K562 (cell line): ENCODE measurements at regions not wholly inside any gene's neighbourhood (a gene's known extent, or its start where the extent isn't known, plus 50 kb on each side); places are given as distances from the start of the nearest gene placed in this dataset.

ENCODE experiments used
- ATAC-seq: fragments of 200-7000 bp; cut with Tn5 transposase; 3 replicates; pipeline ENCODE4 v1.9.1; 2020; ENCODE audit warnings: moderate library complexity
- BruUV-seq: library from RNA; stranded (reverse); fragments of 400-500 nt; replicated peaks from 2 replicates; lab custom pipeline; 2021; lab: Mats Ljungman, UMichigan
- CTCF ChIA-PET: fragments of 300-600 bp; formaldehyde crosslinking; extraction: SDS; loops from one replicate; lab custom pipeline; 2021; ENCODE audit warnings: low intra/inter-chr PET ratio; lab: Yijun Ruan, JAX
- POLR2A ChIA-PET: fragments of 300-600, 350-650 bp; sonication (Branson Sonifier 250); formaldehyde crosslinking; extraction: SDS; loops from one replicate; lab custom pipeline; 2021; ENCODE audit warnings: antibody characterized with exemption, inconsistent platforms; lab: Yijun Ruan, JAX
- DNase-seq, 4 experiments: peaks; one replicate each; pipeline versions ENCODE4 v3.0.0 to v3.0.0-alpha.2; 2011 to 2018; ENCODE audit warnings: low spot score in 3 of 4, mixed read lengths in 3 of 4; ENCODE audit errors: extremely low read depth in 1 of 4
- FAIRE-seq: peaks from 2 replicates; lab custom pipeline; 2011; peaks lifted over from hg19 to GRCh38; lab: Jason Lieb, UNC
- H2AFZ ChIP-seq: 2 replicates; pipeline ENCODE4 v1.6.0; 2011; ENCODE audit warnings: low read depth, low read length, control low read depth, inconsistent platforms
- H3K27ac ChIP-seq: fragments of 200-600 bp; 3 replicates; pipeline ENCODE4 v1.8.0; 2011; ENCODE audit warnings: low read depth, mild to moderate bottlenecking, control low read depth, inconsistent platforms, low read length, moderate library complexity, mixed read lengths; ENCODE audit errors: extremely low read depth
- H3K27me3 ChIP-seq, 2 experiments: fragments of 300-600 bp in 1 of 2; 2 replicates in 1 of 2; 3 replicates in 1 of 2; pipeline versions ENCODE4 v1.6.0 to v1.8.0; 2011; ENCODE audit warnings: inconsistent platforms in 2 of 2, low read length in 2 of 2, mild to moderate bottlenecking in 1 of 2, mixed read lengths in 1 of 2, moderate library complexity in 1 of 2; ENCODE audit not compliant: control insufficient read depth in 2 of 2, insufficient read depth in 2 of 2
- H3K36me3 ChIP-seq: fragments of 300-600 bp; 3 replicates; pipeline ENCODE4 v1.8.0; 2011; ENCODE audit warnings: mild to moderate bottlenecking, low read length, inconsistent platforms; ENCODE audit not compliant: control insufficient read depth, insufficient read depth
- H3K4me1 ChIP-seq, 2 experiments: fragments of 200-600 bp in 1 of 2; replicated peaks in 1 of 2; 2 replicates in 1 of 2; 3 replicates in 1 of 2; pipeline versions ENCODE4 v1.5.1 to v1.8.0; 2011; ENCODE audit warnings: inconsistent platforms in 2 of 2, low read length in 2 of 2, mild to moderate bottlenecking in 1 of 2, mixed read lengths in 1 of 2, moderate library complexity in 1 of 2; ENCODE audit not compliant: control insufficient read depth in 2 of 2, insufficient read depth in 2 of 2
- H3K4me2 ChIP-seq: 2 replicates; pipeline ENCODE4 v1.6.1; 2011; ENCODE audit warnings: low read length, control low read depth, inconsistent platforms, mixed read lengths; ENCODE audit not compliant: insufficient read depth
- H3K4me3 ChIP-seq: fragments of 200-600 bp; sonication (generic), shearing (Covaris generic); 2 replicates; pipeline ENCODE4 v1.5.1; 2016; ENCODE audit warnings: control low read depth, inconsistent platforms
- H3K79me2 ChIP-seq: fragments of 200-600 bp; 3 replicates; pipeline ENCODE4 v1.8.0; 2011; ENCODE audit warnings: low read length, inconsistent platforms; ENCODE audit not compliant: control insufficient read depth, insufficient read depth
- H3K9ac ChIP-seq, 2 experiments: 2 replicates each; pipeline versions ENCODE4 v1.6.0 to v1.6.1; 2011; ENCODE audit warnings: low read depth in 2 of 2, low read length in 2 of 2, control low read depth in 1 of 2, inconsistent platforms in 1 of 2, mild to moderate bottlenecking in 1 of 2, mixed read lengths in 1 of 2; ENCODE audit not compliant: insufficient read depth in 1 of 2
- H3K9me1 ChIP-seq: one replicate; pipeline ENCODE4 v1.6.0; 2011; ENCODE audit warnings: inconsistent platforms, mild to moderate bottlenecking, low read length, moderate library complexity; ENCODE audit not compliant: control insufficient read depth, insufficient read depth
- H3K9me3 ChIP-seq: replicated peaks from 2 replicates; pipeline ENCODE4 v1.5.1; 2011; ENCODE audit warnings: low read depth, low read length, inconsistent platforms; ENCODE audit not compliant: control insufficient read depth, insufficient read depth
- H4K20me1 ChIP-seq: replicated peaks from 2 replicates; pipeline ENCODE4 v1.6.1; 2011; ENCODE audit warnings: low read length, inconsistent platforms, mixed read lengths; ENCODE audit not compliant: control insufficient read depth, insufficient read depth
- FOXA1 ChIP-seq: fragments of 450-650 bp; IDR thresholded peaks from 2 replicates; pipeline ENCODE4 v1.6.1; 2016; ENCODE audit warnings: mild to moderate bottlenecking, borderline replicate concordance
- HNRNPLL ChIP-seq: fragments of 200-400 bp; formaldehyde crosslinking; IDR thresholded peaks from 2 replicates; pipeline ENCODE4 v1.6.1; 2017; ENCODE audit warnings: low read length, low read depth, mild to moderate bottlenecking; ENCODE audit not compliant: poor library complexity, severe bottlenecking
- MCM3 ChIP-seq: fragments of 450-650 bp; IDR thresholded peaks from 2 replicates; pipeline ENCODE4 v1.6.1; 2016
- MTA2 ChIP-seq: fragments of 450-650 bp; IDR thresholded peaks from 2 replicates; pipeline ENCODE4 v1.6.1; 2016; ENCODE audit warnings: low read depth
- MYC ChIP-seq, 2 experiments: fragments of 250-450 bp in 1 of 2; sonication (Bioruptor Pico) in 1 of 2; IDR thresholded peaks; 2 replicates each; pipeline versions ENCODE4 v1.5.1 to v1.6.1; 2012 to 2021; ENCODE audit warnings: low read depth in 2 of 2, borderline replicate concordance in 1 of 2, improper control_type of control experiment in 1 of 2, low read length in 1 of 2, mild to moderate bottlenecking in 1 of 2, moderate library complexity in 1 of 2
- POLR2A ChIP-seq: fragments of 450-650 bp; conservative IDR thresholded peaks from 2 replicates; pipeline ENCODE4 v1.6.1; 2016
- RFX1 ChIP-seq: fragments of 450-650 bp; IDR thresholded peaks from 2 replicates; pipeline ENCODE4 v1.6.1; 2016; ENCODE audit warnings: mild to moderate bottlenecking, moderate library complexity
- SIN3B ChIP-seq: fragments of 450-650 bp; IDR thresholded peaks from 2 replicates; pipeline ENCODE4 v1.6.1; 2017; ENCODE audit warnings: low read depth, mild to moderate bottlenecking, moderate library complexity
- ZNF76 ChIP-seq: fragments of 250-450 bp; sonication (Bioruptor Pico); IDR thresholded peaks from 2 replicates; pipeline ENCODE4 v1.4.0; 2020; ENCODE audit warnings: mild to moderate bottlenecking, moderate library complexity, borderline replicate concordance
- WGBS: fragments of 100-300 bp; shearing (Covaris generic); methylation state at CpG from one replicate; pipeline ENCODE4 v1.1.6; 2016; ENCODE audit warnings: low coverage, mixed read lengths; ENCODE audit not compliant: insufficient coverage; ENCODE audit errors: missing lambda C conversion rate; 5-methylcytosine and 5-hydroxymethylcytosine counted together
- in situ Hi-C: fragments of 300-500 bp; cut with MboI; formaldehyde crosslinking; loops from 4 replicates; pipeline ENCODE4 v1.15.0; 2018; ENCODE audit warnings: inconsistent platforms, mixed read lengths
- intact Hi-C: fragments of 100-400 bp; cut with micrococcal nuclease; formaldehyde crosslinking; loops from 2 replicates; pipeline ENCODE4 v1.14.2; 2022
- TF ChIP-seq, protein P1 (sequence below): sonication (generic); IDR thresholded peaks from 2 replicates; pipeline ENCODE4 v1.6.1; 2016
- TF ChIP-seq, protein P2 (sequence below): sonication (generic); formaldehyde crosslinking; IDR thresholded peaks from 2 replicates; pipeline ENCODE4 v1.5.0; 2020; ENCODE audit warnings: missing genetic modification reagents
- TF ChIP-seq, protein P3 (sequence below): fragments of 150-350 bp; IDR thresholded peaks from 2 replicates; pipeline ENCODE4 v1.6.1; 2014; ENCODE audit warnings: low read depth, mild to moderate bottlenecking, low read length, borderline replicate concordance

DNA sequence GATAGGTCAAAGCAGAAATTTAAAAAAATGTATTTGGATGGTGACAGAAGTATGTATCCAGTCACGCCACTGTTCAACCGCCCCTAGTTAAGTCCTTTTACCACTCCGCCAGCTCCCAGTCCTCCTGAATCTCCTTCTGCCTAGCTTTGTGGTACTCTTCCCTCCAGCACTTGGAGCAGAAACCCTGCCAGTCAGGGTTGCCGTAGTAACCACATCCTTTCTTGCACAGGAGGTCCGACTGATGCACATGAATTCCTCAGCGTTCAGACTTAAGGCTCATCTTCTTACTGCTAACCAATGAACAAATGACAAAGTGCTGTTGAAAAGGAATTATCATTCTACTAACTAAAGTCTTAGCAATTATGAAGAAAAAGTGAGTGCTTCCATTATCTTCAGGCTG is 175.3 kb upstream of the KCTD7 start:
- ChIA-PET CTCF (no interaction called here), POLR2A (no interaction called here)
- no peak for ATAC-seq
- in situ Hi-C loops = no loop called here
- Histone ChIP-seq H3K4me3 (no peak overlapping the region), H3K4me2 (no peak overlapping the region), H4K20me1 (no peaks in the 10 kb centered on the region), H2AFZ (no peak overlapping the region), H3K36me3 (peaks cover 13% of the 10 kb centered on the region; the same call in 2 of the 3 replicates), H3K4me1 (no peaks in the 10 kb centered on the region), H3K9ac (no peak overlapping the region), H3K9me3 (no peaks in the 10 kb centered on the region), H3K27me3 (no peaks in the 10 kb centered on the region), H3K9me1 (no peaks in the 10 kb centered on the region), H3K27ac (no peak overlapping the region), H3K79me2 (no peaks in the 10 kb centered on the region)
- BruUV-seq = no TSS peak
- no peak for TF ChIP-seq HNRNPLL
- TF ChIP-seq MTA2 = no peak
- peak; percentile 70 for TF ChIP-seq RFX1
- no peak for TF ChIP-seq FOXA1
- no peak for TF ChIP-seq ZNF76 (CRISPR knock-in tag)
- no peak for TF ChIP-seq SIN3B
- DNase-seq = no peak
- intact Hi-C loops = no loop called here
- FAIRE-seq = no peak
- WGBS = 87% methylated on average over 6 of the region's 6 CpGs

DNA sequence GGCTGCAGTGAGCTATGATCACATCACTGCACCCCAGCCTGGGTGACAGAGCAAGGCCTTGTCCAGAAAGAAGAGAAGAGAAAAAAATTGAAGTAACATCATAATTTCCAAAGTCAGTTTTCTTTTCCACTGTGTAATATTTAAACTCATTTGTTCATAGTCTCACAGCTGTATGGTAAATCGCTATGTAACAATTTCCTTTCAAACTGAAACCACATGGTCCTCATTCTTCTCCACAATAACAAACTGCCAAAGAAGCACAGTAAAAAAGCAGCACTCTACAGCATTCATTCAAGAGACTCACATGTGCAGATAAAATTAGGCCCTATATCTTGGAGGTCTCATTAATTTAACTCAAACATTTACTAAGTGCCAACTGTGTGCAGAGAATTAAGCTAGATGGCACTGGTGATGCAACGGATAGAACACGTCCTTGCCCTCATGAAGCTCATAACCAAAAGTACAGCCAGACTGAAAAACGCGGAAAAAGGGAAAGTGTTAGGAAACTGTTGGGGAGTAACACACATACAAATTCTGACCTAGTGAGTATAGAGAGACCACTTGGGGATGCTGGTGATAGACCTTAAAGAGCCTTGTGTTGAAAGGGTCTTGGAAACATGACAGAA is 174.0 kb upstream of the KCTD7 start:
- Histone ChIP-seq H3K27me3 (no peaks in the 10 kb centered on the region), H3K27ac (no peak overlapping the region), H3K4me1 (peaks cover 2 to 8% of the 10 kb centered on the region in 2 experiments; a peak in 4 of 5 replicates), H3K4me3 (no peak overlapping the region), H3K79me2 (no peaks in the 10 kb centered on the region), H3K9me3 (no peaks in the 10 kb centered on the region), H3K9ac (no peak overlapping the region), H3K4me2 (no peak overlapping the region), H3K9me1 (no peaks in the 10 kb centered on the region), H4K20me1 (no peaks in the 10 kb centered on the region), H3K36me3 (peaks cover 3% of the 10 kb centered on the region; the same call in 2 of the 3 replicates), H2AFZ (no peak overlapping the region)
- FAIRE-seq (no peak), ATAC-seq (no peak), DNase-seq (no peak)
- intact Hi-C loops (no loop called here), in situ Hi-C loops (no loop called here)
- POLR2A ChIA-PET = no interaction called here
- WGBS = 73% methylated on average over 5 of the region's 5 CpGs
- no TSS peak for BruUV-seq
- CTCF ChIA-PET = no interaction called here
- TF ChIP-seq, protein P1, sequence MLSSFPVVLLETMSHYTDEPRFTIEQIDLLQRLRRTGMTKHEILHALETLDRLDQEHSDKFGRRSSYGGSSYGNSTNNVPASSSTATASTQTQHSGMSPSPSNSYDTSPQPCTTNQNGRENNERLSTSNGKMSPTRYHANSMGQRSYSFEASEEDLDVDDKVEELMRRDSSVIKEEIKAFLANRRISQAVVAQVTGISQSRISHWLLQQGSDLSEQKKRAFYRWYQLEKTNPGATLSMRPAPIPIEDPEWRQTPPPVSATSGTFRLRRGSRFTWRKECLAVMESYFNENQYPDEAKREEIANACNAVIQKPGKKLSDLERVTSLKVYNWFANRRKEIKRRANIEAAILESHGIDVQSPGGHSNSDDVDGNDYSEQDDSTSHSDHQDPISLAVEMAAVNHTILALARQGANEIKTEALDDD = no peak
- TF ChIP-seq, protein P2, sequence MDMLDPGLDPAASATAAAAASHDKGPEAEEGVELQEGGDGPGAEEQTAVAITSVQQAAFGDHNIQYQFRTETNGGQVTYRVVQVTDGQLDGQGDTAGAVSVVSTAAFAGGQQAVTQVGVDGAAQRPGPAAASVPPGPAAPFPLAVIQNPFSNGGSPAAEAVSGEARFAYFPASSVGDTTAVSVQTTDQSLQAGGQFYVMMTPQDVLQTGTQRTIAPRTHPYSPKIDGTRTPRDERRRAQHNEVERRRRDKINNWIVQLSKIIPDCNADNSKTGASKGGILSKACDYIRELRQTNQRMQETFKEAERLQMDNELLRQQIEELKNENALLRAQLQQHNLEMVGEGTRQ = no peak
- TF ChIP-seq POLR2A = no peak
- TF ChIP-seq MYC (IDR thresholded peaks at IDR 0.05; ENCODE audit: low read depth, low read length) = no peak
- no peak for TF ChIP-seq MYC (CRISPR knock-in tag; IDR thresholded peaks at IDR 0.05; ENCODE audit: borderline replicate concordance, low read depth)
- TF ChIP-seq MCM3 = no peak
- TF ChIP-seq, protein P3, sequence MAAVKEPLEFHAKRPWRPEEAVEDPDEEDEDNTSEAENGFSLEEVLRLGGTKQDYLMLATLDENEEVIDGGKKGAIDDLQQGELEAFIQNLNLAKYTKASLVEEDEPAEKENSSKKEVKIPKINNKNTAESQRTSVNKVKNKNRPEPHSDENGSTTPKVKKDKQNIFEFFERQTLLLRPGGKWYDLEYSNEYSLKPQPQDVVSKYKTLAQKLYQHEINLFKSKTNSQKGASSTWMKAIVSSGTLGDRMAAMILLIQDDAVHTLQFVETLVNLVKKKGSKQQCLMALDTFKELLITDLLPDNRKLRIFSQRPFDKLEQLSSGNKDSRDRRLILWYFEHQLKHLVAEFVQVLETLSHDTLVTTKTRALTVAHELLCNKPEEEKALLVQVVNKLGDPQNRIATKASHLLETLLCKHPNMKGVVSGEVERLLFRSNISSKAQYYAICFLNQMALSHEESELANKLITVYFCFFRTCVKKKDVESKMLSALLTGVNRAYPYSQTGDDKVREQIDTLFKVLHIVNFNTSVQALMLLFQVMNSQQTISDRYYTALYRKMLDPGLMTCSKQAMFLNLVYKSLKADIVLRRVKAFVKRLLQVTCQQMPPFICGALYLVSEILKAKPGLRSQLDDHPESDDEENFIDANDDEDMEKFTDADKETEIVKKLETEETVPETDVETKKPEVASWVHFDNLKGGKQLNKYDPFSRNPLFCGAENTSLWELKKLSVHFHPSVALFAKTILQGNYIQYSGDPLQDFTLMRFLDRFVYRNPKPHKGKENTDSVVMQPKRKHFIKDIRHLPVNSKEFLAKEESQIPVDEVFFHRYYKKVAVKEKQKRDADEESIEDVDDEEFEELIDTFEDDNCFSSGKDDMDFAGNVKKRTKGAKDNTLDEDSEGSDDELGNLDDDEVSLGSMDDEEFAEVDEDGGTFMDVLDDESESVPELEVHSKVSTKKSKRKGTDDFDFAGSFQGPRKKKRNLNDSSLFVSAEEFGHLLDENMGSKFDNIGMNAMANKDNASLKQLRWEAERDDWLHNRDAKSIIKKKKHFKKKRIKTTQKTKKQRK = no peak
